Endothelial cell (in vitro differentiated cells): ENCODE measurements at regions not wholly inside any gene's neighbourhood (a gene's known extent, or its start where the extent isn't known, plus 50 kb on each side); places are given as distances from the start of the nearest gene placed in this dataset.

Experiments
- DNase-seq: peaks from one replicate; pipeline ENCODE4 v3.0.0; 2021; ENCODE audit warnings: low spot score
- H3K27ac Mint-ChIP-seq: one replicate; pipeline ENCODE4 v1.8.0; 2021; ENCODE audit warnings: mixed read lengths, inconsistent platforms; ENCODE audit not compliant: unreplicated experiment
- H3K27me3 Mint-ChIP-seq: one replicate; pipeline ENCODE4 v1.8.0; 2021; ENCODE audit warnings: mild to moderate bottlenecking, moderate library complexity, mixed read lengths, inconsistent platforms; ENCODE audit not compliant: unreplicated experiment
- H3K36me3 Mint-ChIP-seq: one replicate; pipeline ENCODE4 v1.8.0; 2021; ENCODE audit warnings: mild to moderate bottlenecking, low read depth, mixed read lengths, inconsistent platforms; ENCODE audit not compliant: unreplicated experiment
- H3K4me1 Mint-ChIP-seq: one replicate; pipeline ENCODE4 v1.8.0; 2021; ENCODE audit warnings: mild to moderate bottlenecking, mixed read lengths, inconsistent platforms; ENCODE audit not compliant: unreplicated experiment
- H3K4me3 Mint-ChIP-seq: one replicate; pipeline ENCODE4 v1.8.0; 2021; ENCODE audit warnings: mild to moderate bottlenecking, mixed read lengths, inconsistent platforms; ENCODE audit not compliant: unreplicated experiment
- H3K9me3 Mint-ChIP-seq: one replicate; pipeline ENCODE4 v1.8.0; 2021; ENCODE audit warnings: mixed read lengths, inconsistent platforms; ENCODE audit not compliant: unreplicated experiment
- CTCF ChIP-seq: fragments of 200-600 bp; sonication (generic); IDR thresholded peaks from one replicate; pipeline ENCODE4 v1.5.0; 2021; ENCODE audit warnings: antibody characterized with exemption; ENCODE audit not compliant: unreplicated experiment

- no peak overlapping the region for H3K27ac Mint-ChIP-seq
- peaks cover 9% of the 10 kb centered on the region for H3K4me1 Mint-ChIP-seq
- peaks cover 8% of the 10 kb centered on the region for H3K36me3 Mint-ChIP-seq
- peaks cover 9% of the 10 kb centered on the region for H3K9me3 Mint-ChIP-seq
- peaks cover 7% of the 10 kb centered on the region for H3K27me3 Mint-ChIP-seq
- DNase-seq, result no peak
- H3K4me3 Mint-ChIP-seq, result no peak overlapping the region
- TF ChIP-seq CTCF, result no peak
These were observed 248.3 kb downstream of the PHLDA1 start for GRCh38 chr12:75783093-75783877.

GRCh38 chr12:75782069-75782581, 249.5 kb downstream of the PHLDA1 start:
- Mint-ChIP-seq H3K4me1 (peaks cover 9% of the 10 kb centered on the region), H3K27ac (no peak overlapping the region), H3K9me3 (peaks cover 9% of the 10 kb centered on the region), H3K27me3 (peaks cover 7% of the 10 kb centered on the region), H3K4me3 (no peak overlapping the region), H3K36me3 (peaks cover 8% of the 10 kb centered on the region)
- no peak for DNase-seq
- no peak for TF ChIP-seq CTCF

- peaks cover 7% of the 10 kb centered on the region for H3K27me3 Mint-ChIP-seq
These were observed 250.0 kb downstream of the PHLDA1 start for GRCh38 chr12:75781532-75782046.

GRCh38 chr12:75779891-75780496, 251.6 kb downstream of the PHLDA1 start:
- peaks cover 9% of the 10 kb centered on the region for H3K4me1 Mint-ChIP-seq
- no peak for TF ChIP-seq CTCF
- peaks cover 7% of the 10 kb centered on the region for H3K27me3 Mint-ChIP-seq
- no peak overlapping the region for H3K4me3 Mint-ChIP-seq
- peaks cover 8% of the 10 kb centered on the region for H3K36me3 Mint-ChIP-seq
- DNase-seq, result no peak
- peaks cover 9% of the 10 kb centered on the region for H3K9me3 Mint-ChIP-seq
- H3K27ac Mint-ChIP-seq, result peak overlapping the region; percentile 87

More at GRCh38 chr12:75781532-75782046, 250.0 kb downstream of the PHLDA1 start:
- peaks cover 9% of the 10 kb centered on the region for H3K9me3 Mint-ChIP-seq
- TF ChIP-seq CTCF, result no peak
- H3K36me3 Mint-ChIP-seq, result peaks cover 8% of the 10 kb centered on the region
- H3K4me1 Mint-ChIP-seq, result peaks cover 9% of the 10 kb centered on the region
- H3K4me3 Mint-ChIP-seq, result no peak overlapping the region
- H3K27ac Mint-ChIP-seq, result no peak overlapping the region
- no peak for DNase-seq
